Fibroblast of gingiva (primary cell): ENCODE measurements at regions not wholly inside any gene's neighbourhood (a gene's known extent, or its start where the extent isn't known, plus 50 kb on each side); places are given as distances from the start of the nearest gene placed in this dataset.
A peak's percentile ranks its signal among the peaks of the same experiment; 100 is the strongest.
"Not testable (repeated sequence)": the region's sequence is repeated elsewhere in the genome, so short reads cannot be mapped to it uniquely, and the experiment has no call there.

Experiments
- DNase-seq: peaks from one replicate; pipeline ENCODE4 v3.0.0-alpha.2; 2011; ENCODE audit warnings: low read depth

DNA sequence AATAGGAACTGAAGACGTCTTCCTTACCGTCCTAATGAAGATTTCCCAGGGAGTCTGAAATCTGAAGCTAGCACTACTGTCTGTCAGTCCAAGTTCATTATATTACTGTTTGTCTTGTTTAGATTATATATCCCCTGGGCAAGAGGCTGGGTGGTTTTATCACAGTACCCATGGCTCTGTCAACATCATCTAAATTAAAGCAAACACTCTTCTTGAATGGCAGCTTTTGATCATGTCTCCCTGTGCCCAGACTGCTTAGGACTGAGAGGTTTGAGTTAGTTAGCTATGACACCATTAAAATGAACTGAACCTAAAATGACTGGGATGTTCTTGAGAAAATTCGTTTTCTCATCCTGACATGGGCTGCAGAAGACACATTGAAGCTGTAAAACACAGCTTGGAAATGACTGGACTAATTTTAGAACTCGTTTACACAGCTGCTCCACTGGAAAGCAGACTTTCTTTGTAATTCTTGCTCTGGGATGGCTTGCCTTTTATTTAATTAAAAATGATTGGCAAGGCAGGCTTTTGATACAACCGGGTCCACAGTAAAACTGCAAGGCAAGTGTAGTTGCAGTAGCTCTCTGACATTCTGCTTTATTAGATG is 243.5 kb downstream of the MFSD1 start:
- DNase-seq: no peak

- DNase-seq: no peak
Measured at GRCh38 chr3:159047361-159047760, 245.5 kb downstream of the MFSD1 start.

DNA sequence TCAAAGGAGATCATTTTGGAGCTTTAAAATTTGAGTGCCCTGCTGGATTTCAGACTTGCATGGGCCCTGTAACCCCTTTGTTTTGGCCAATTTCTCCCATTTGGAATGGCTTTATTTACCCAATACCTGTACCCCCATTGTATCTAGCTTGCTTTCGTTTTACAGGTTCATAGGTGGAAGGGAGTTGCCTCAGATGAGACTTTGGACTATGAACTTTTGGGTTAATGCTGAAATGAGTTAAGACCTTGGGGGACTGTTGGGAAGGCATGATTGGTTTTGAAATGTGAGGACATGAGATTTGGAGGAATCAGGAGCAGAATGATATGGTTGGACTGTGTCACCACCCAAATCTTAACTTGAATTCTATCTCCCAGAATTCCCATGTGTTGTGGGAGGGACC is 250.6 kb downstream of the MFSD1 start:
- DNase-seq: not testable (repeated sequence)

- DNase-seq: no peak
Measured at GRCh38 chr3:159057621-159058020, 255.8 kb downstream of the MFSD1 start.

- no peak for DNase-seq
Measured at GRCh38 chr3:159058859-159059258, 257.0 kb downstream of the MFSD1 start.

GRCh38 chr3:159059395-159059794 is 257.5 kb downstream of the MFSD1 start:
- DNase-seq: no peak

DNA sequence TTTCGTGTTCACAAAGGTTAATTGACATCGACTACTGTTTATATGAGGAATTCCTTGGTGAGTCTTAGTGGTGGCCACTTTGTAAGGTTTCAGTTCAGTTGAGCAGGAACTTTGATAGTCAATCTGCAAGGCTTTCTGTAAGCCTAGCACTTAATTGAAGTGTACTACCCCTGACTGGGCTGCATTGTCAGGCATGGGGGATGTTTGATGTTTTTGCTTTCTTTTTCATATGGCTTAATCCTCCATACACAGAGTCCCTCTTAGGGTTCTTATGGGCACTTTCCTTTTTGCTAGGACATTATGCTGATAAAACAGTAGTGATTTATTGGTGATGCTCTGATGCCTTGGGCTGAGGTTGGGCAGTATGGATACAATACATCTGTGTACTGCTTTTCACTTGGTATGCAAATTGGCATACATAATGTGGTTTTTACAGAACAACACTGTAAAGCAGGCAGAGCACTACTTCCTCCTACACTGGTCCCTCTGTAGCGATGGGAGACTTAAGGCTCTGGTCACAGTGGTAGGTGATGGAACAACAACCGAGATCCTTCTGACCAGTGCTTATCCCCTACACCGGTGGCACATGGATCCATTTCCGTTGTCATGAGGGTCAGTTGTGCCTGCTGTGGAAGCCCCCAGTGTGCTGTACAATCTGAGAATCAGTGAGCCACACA is 261.0 kb downstream of the MFSD1 start:
- no peak for DNase-seq

- DNase-seq: no peak
Measured at GRCh38 chr3:159069091-159069490, 267.2 kb downstream of the MFSD1 start, which contains the start of gene IQCJ. Gene IQCJ, plus strand, starts transcription at chr3:159069319.

- DNase-seq: no peak
Measured at GRCh38 chr3:159069866-159070425, 268.1 kb downstream of the MFSD1 start.

GRCh38 chr3:159074756-159075701 is 273.2 kb downstream of the MFSD1 start:
- DNase-seq: no peak

GRCh38 chr3:159077860-159078259 is 276.0 kb downstream of the MFSD1 start:
- DNase-seq: peak; percentile 46

GRCh38 chr3:159080256-159080655 is 278.4 kb downstream of the MFSD1 start:
- no peak for DNase-seq

DNA sequence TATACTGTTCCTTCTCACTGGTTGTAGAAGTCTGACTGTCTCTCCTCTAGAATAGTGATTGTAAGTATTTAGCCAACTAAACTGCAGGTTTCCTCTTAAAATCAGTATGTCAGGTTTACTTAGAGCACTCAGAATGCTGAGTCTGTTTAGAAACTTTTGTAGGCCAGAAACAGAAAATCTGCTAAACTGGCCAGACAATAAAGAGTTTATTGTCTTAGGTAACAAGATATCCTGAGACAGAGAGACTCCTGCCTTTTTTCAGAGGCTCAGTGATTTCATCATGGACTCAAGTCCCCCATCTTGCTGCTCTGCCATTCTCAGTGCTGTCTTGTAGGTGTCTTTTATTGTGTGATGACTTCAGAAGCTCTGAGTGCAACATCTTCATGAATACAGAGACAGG is 279.0 kb downstream of the MFSD1 start:
- no peak for DNase-seq

DNA sequence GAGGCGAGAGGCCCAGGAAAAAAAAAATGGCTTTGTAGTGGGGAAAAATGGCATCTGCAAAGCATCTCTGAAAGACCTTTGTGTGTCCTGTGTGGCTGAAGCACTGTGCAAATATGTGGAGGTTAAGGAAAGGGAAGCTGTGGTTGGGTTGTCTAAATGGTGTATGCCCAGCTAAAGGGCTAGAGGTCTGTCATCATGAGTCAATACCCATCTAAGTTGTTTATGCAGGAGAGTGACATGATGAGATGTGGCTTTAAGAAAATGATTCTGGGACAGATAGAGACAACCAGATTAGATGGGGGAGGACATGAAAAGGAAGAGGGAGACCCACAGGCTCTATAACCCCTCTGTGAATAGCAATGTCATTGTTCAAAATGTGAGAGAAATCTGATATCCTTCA is 280.7 kb downstream of the MFSD1 start:
- no peak for DNase-seq

DNA sequence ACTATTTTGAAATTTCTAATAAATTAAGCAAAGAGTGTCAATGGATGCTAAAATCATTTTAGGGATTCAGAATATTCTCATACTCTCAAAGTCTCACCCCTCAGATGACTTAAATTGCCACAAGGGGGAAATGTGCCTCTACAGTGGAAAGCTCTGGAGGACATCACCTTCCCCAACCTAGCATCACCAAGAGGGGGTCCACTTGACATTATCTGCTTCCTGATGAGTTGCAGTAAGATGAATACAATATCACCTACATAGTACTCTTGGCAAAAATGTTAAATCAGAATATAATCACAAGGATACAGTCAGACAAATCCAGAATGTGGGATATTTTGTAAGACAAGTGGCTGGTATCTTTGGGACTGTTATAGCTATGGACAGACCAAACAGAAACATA is 290.1 kb downstream of the MFSD1 start:
- no peak for DNase-seq

DNA sequence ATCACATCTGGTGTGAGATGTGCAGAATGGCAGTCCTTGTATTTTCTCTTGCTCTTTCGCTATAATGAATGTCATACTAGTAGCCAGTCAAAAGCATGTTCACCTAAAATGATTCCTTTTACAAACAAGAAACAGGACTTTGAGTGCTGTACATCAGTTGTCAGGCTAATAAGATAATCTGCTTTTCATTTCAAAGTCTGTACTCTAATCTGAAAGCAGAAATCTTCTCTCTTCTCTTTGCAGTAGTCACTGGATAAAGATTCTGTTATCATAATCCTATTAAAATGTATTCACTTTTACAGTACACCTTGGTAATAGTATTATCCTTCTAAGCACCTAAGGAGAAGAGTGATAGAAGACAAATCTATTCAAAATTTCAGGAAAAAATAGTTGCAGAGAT is 300.1 kb downstream of the MFSD1 start:
- DNase-seq: no peak

DNA sequence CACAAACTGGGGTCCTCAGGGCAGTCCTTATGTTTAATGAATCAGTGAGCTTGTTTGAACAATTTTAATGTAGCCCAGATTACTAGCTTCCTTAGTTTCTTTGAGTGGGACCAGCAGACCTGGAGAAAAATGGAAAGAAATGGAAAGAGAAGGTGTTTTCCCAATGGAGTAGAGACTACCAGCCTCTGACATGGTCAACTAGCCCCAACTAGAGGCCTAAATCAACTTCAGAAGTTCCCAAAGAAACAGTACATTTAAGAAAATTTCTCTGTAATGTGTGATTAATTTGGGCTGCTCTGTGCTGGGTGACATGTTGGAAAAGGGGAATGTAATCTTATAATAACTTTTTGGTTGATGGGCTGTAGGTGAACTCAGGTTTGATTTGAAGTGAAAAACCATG is 310.9 kb downstream of the MFSD1 start:
- DNase-seq: no peak

- DNase-seq: no peak
Measured at GRCh38 chr3:159113221-159113875, 311.5 kb downstream of the MFSD1 start.

DNA sequence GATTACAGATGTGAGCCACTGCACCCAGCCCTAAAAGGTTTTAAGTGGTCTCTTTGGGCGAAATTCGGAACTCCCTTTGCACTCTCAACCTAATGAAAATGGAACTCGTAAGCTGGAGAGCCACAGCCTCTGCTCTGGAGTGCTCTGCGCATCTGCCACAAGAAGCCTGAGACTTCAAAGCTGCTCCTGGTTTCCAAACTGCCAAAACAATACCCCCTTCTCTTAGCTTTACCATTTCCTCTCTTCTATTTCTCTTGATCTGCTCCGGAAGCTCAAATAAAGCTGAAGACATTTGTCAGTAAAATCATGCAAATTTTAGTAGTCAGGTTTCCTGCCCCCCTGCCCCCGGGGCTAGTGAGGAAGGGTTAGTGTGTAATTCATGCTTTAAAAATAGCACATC is 312.7 kb downstream of the MFSD1 start:
- no peak for DNase-seq

GRCh38 chr3:159123877-159124276 is 322.0 kb downstream of the MFSD1 start:
- DNase-seq: no peak

GRCh38 chr3:159126261-159127020 is 324.6 kb downstream of the MFSD1 start:
- no peak for DNase-seq
